Stimulated activated CD8-positive, alpha-beta memory T cell treated with anti-CD3 and anti-CD28 coated beads, Interleukin-4, amount 100 ng/mL, for 4 hours (primary cell): ENCODE measurements at regions not wholly inside any gene's neighbourhood (a gene's known extent, or its start where the extent isn't known, plus 50 kb on each side); places are given as distances from the start of the nearest gene placed in this dataset.

Source experiments
- DNase-seq, 2 donors: peaks; one replicate each; pipeline ENCODE4 v3.0.0-alpha.2; 2020; ENCODE audit warnings: low read depth in 2 of 2, low spot score in 1 of 2

DNA sequence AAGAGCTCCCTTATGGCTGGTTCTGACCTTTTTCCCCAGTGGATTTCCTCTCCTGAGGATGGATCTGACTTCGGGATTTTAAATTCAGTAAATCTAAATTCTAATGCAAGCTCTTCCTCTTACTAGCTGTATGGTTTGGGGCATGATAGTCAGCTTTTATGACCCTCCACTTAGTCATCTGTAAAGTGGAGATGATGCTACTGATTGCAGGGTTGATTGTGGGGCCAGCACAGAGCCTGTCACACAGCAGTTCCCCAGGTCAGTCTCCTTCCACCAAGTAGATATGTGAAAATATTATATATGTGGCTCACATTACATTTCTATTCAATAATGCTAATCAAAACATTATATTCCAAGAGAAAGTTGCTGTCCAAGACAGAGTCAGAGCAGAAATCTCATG is 141.3 kb upstream of the UBE2E1 start:
- no peak for DNase-seq

DNA sequence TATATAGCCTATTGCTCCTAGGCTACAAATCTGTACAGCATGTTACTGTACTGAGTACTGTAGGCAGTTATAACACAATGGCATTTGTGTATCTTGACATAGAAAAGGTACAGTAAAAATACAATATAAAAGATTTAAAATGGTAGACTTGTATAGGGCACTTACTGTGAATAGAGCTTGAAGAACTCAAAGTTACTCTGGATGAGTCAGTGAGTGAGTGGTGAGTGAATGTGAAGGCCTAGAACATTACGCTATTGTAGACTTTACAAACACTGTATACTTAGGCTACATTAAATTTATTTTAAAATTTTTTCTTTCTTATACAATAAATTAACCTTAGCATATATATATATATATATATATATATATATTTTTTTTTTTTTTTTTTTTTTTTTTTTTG is 140.0 kb upstream of the UBE2E1 start:
- no peak for DNase-seq

DNA sequence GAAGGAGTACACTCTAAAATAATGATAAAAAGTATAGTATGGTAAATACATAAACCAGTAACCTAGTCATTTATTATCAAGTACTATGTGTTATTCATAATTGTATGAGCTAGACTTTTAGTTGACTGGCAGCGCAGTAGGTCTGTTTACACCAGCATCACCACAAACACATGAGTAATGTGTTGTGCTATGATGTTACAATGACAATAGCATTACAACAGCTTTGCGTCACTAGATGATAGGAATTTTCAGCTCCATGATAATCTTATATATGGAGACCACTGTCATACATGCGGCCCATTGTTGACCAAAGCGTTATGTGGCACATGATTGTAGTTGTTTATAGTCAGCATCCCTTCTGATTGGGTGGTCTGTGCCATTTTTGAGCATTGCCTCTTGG is 138.9 kb upstream of the UBE2E1 start:
- no peak for DNase-seq

DNA sequence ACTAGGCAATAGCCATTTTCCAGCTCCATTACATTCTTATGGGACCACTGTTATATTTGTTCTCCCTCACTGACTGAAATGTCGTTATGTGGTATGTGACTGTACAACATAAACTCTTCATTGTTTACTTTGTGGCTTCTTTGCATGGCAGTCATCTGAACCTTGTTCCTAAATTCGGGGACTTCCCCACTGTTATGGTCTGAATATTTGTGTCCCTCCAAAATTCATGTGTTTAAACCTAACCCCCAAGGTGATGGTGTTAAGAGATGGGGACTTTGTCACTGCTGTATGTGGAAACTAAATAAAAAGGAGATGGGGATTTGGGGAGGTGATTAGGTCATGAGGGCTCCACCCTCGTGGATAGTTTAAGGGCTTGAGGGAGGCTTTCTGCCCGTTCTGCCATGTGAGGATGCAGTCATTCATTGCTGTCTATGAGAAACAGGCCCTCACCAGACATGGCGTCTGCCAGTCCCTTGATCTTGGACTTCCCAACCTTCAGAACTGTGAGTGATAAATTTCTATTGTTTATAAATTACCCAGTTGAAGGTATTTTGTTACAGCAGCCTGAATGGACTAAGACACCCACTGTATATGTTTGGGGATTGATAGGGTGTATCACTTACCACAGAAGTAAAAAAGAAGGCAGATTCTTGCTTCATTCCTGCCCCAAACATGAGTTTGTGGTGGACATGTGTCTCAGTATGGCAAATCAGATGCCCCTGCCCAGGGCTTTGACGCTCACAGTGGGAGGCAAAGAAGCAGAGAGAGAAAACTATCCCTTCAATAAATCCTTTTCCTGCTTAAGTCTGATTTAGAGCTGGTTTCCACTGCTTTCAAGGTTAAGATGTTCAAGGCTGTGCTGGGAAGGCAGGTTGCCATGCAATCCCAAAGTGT is 138.0 kb upstream of the UBE2E1 start:
- DNase-seq = no peak

DNA sequence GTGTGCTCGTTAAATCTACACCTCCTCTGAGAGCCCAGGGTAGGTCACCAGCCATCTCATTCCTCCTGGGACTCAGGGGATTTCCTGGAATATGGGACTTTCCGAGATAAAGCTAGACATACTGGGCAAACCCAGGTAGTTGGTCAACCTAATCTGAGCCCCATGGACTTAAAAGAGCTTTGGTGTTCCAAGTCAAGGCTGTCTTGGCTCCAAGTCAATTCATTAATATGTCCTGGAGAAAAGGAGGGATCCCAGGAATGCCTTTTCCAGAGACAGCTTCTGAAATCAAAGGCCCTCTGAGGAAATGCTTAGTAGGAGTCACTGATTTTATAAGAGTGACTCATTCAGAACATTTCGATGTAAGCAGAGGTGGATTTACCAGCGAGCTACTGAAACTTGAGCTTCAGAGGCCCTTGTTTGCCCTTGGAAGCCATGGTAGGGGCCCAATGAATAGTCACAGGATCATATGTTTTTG is 137.3 kb upstream of the UBE2E1 start:
- no peak for DNase-seq

DNA sequence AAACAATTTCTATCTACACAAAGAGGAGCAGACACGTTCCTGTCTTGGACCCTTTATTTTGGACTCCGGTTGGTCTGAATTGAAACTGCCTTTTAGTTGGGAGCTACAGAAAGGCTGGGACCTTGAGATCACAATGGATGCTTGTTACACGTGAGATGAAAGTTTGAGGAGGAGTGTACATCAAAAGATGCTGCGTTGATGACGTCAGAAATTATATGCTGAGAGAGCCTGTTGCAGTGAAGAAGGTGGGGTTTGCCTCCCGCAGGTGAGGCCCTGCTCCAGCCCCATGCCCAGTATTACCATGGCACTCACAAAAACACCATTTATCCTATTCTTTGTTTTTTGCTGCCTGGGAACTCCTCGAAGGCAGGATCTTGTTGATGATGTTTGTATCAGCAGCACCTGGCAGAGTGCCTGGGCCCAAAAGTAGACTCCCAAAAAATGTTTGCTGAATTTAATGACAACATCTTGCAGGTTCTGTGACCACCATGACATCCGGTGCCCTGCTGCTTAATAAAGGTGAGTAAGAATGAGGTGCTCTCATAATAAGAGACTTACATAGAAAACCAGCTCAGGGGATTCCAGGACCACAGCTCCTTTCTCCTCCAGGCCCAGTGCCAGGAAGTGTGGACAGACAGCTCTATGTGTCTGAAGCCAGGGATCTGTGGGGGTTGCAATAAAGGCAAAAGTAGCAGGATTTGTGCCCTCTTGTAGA is 136.1 kb upstream of the UBE2E1 start:
- no peak for DNase-seq

DNA sequence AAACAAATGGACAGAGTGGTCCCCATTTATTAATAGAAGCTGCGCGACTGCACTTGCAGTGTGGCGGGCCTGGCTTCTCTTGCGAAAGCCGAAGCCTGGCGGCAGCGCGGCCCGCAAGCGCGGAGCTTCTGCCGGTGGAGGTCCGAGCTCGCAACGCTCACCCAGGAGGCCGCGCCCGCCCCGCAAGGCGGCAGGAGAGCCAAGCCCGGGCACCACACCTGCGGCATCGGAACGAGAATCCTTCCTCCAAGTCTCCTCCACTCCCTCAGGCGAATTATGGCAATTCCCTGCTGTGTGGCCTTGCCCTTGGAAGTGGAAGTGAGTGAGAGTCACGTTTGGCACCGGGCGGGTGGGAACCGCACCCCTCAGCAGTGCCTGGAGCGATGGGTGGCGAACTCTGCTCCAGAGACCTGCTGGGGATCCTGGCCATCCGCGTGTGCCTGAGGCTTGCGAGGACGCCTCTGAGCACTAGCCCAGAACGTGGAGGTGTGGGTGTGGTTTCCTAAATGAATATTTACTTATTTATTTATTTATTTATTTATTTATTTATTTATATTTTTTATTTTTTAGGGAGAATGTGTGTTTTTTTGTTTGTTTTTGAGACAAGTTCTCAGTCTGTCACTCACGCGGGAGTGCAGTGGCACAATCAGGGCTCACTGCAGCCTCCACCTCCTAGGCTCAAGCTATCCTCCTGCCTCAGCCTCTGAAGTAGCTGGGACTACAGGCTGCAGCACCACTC is 133.7 kb upstream of the UBE2E1 start:
- no peak for DNase-seq

DNA sequence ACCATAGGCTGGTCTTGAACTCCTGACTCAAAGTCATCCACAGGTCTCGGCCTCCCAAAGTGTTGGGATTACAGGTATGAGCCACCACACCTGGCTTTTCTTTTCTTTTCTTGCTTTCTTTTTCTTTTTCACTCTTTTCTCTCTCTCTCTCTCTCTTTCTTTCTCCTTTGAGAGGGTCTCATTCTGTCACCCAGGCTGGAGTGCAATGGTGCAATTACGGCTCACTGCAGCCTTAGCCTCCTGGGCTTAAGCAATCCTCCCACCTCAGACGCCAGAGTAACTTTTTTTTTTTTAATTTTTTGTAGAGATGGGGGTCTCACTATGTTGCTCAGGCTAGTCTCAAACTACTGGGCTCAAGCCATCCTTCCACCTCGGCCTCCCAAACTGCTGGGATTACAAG is 133.1 kb upstream of the UBE2E1 start:
- DNase-seq = no peak

DNA sequence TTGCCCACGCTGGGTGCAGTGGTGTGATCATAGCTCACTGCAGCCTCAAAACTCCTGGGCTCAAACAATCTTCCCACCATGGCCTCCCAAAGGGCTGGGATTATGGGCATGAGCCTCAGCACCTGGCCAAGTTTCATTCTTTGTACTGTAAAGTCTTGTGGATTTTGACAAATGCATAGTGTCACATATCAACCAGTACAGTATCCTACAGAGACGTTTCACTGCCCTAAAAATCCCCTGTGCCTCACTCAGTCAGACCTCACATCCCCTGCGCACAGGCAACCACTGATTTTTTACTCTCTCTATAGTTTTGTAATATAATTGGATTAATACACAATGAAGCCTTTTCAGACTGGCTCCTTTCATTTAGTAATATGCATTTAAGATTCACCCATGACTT is 130.7 kb upstream of the UBE2E1 start:
- no peak for DNase-seq

DNA sequence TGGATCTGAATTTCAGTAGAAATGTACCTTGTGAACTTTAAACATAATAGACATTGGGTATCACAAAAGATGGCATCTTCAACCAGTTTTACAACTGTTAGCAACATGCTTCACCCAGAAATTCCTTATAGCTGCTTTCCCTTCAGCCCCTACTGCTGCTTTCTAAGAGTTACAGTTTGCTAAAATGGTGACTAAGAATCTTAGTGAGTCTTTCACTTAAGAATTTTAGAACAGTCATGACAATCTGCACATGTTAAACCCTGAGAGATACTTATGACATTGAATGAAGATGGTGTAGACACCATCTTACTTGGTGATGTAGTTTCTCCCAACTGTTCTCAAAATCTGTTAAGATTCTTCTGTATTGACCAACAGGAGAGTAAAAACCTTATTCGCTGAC is 129.7 kb upstream of the UBE2E1 start:
- DNase-seq = no peak

DNA sequence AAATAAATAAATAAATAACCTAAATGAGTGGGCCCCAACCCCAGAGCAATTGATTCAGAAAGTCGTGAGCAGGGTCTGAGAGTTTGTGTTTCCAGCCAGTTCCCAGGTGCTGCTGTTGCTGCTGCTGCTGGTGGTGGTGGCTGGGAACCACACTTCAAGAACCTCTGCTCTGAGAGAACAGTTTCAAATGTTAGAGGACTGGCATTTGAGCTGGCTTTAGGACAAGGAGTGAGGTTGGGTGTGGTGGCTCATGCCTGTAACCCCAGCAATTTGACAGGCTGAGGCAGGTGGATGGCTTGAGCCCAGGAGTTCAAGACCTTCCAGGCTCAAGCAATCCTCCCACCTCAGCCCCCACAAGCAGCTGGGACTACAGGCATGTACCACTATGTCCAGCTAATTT is 123.1 kb upstream of the UBE2E1 start:
- no peak for DNase-seq

DNA sequence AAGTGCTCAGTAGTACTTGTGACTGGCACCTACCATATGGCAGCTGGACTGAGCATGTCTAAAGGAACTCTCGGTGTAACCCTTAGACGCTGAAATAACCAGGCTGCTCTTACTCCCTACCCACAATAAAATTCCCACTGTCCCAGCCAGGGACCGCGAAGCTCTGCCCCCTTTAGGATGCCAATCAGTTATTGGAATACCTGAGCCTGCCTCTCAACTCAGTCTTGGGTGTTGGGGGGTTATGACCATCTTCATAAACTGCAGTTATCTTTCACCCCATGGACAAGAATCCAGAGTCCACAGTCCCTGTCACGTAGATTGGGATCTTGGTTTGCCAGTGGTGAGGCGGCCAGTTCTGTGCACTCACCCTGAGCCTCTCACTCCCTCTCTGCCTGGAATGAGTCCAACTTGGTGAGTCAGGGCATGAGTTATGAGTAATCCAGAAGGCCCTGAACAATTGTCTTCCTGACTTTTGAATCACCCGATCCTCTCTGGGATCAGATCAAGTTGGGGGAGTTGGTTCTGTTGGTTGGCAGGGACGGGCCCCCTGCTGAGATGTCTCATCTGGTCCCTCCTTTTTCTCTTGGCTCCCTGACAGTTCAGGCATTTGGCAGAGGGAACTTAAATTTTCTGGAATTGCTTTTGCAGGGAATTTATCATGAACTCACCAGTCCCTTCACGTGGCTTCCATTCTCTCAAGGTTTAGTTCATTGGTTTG is 120.1 kb upstream of the UBE2E1 start:
- DNase-seq = no peak

DNA sequence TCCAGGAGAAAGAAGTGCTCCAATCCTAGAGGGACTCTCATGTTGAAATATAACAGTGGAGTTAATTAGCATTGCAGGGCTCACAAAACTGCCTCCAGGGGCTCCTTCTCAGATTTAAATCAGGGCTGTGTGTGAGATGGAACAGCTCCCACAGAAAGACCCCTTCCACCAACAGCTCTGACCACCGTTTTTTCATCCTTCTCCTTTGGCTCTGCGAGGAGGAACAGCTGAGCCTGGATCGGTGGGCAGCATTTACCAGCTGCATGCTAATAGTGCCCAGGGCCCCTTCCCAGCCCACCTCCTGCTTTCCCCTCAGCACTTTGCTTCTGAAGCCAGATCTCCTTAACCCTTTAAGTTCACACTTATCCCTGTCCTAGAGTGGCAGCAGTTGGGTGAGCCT is 119.2 kb upstream of the UBE2E1 start:
- no peak for DNase-seq

DNA sequence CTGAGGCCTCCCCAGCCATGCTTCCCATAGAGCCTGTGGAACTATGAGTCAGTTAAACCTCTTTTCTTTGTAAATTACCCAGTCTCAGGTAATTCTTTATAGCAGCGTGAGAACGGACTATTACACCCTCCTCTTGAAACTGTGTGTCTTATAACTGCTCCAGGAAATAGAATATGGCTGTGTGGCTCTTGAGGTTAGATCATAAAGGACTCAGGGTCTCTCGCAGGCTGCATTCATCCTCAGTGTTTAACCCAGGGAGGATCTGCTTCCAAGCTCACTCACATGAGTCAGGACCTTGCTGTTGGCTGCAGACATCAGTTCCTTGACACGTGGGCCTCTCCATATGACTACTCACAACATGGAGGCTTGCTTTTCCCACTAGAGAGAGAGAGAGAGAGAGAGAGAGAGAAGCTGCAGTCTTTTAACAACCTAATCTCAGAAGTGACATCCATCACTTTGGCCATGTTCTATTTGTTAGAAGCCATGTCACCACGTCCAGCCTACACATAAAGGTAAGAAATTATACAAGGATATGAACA is 114.3 kb upstream of the UBE2E1 start:
- DNase-seq = no peak

DNA sequence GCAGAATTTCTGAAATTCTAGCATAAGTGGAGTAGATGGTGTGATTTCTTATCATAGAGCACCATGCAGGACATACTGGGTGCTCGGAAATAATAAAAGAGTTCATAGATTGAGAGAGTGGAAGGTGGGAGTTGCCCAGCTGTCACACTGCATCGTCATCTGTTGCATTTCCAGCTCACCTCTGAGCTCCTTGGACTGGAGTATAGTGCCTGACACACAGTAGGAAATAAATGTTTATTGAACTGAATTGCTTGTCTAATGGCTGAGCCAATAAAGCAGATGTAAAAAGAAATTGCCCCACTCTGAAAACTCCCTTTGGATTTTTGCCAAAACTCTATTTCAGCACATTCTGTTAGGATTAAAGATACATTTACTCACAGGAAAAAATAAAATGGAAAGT is 108.9 kb upstream of the UBE2E1 start:
- no peak for DNase-seq

DNA sequence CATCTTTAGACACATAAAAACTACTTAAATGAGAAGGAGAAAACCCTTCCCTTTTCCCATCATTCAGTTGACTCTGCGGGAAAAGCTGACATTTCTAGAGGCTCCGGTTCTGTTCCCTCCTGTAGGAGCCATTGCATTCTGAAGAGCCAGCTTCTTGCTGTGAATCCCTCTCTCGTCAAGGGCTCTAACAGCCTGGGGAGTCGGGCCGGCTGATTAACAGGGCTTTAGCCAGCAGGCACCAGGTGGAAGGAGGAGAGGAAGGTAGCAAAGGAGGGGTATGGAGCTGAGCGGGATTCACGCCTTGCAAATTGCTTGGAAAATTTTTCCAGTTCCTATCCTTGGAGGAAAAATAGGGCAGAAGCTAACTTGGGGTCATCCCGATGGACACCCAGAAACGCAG is 108.3 kb upstream of the UBE2E1 start:
- DNase-seq = no peak

DNA sequence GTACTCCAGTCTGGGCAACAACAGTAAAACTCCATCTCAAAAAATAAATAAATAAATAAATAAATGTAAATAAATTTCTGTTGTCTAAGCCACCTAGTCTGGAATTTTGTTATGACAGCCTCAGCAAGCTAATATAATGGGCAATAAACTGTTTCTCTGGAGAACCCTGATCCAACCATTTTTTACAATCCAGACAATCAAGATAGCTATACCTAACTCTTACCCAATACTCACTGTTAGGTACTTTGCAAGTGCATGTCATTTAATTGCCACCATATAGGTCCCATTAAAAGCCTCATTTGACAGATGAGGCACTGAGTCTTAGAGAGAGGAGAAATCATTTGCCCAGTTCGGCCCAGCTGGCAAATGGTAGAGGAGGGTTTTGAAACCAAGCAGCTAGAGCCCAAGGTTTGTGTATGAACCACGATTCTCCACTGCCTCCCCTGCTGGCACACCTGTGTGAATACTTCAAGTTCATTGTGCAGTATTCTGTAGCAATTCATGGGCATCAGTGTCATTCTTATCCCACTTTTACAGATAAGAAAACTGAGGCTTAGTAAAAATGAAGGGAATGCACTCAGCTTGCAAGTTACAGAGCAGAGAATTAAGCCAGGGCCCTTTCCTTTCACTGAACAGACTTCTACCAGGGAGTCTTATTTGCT is 107.0 kb upstream of the UBE2E1 start:
- DNase-seq = no peak

DNA sequence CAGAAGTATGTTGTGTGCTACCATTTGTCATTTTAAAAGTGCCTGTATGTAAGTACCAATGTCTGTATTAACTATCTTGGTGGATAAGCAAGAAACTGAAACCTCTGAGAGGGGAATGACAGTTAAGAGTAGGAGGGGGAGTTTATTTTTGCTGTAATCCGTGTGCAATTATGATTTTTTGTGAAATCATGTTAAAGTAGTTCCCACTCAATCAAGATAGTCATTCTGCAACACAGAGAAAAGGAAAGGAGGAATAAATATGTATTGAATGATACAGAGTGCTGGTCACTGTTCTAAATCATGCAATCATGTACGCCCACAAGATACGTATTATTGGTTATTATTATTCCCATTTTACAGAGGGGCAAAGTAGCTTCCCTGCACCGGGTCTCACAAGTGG is 105.1 kb upstream of the UBE2E1 start:
- DNase-seq = no peak

DNA sequence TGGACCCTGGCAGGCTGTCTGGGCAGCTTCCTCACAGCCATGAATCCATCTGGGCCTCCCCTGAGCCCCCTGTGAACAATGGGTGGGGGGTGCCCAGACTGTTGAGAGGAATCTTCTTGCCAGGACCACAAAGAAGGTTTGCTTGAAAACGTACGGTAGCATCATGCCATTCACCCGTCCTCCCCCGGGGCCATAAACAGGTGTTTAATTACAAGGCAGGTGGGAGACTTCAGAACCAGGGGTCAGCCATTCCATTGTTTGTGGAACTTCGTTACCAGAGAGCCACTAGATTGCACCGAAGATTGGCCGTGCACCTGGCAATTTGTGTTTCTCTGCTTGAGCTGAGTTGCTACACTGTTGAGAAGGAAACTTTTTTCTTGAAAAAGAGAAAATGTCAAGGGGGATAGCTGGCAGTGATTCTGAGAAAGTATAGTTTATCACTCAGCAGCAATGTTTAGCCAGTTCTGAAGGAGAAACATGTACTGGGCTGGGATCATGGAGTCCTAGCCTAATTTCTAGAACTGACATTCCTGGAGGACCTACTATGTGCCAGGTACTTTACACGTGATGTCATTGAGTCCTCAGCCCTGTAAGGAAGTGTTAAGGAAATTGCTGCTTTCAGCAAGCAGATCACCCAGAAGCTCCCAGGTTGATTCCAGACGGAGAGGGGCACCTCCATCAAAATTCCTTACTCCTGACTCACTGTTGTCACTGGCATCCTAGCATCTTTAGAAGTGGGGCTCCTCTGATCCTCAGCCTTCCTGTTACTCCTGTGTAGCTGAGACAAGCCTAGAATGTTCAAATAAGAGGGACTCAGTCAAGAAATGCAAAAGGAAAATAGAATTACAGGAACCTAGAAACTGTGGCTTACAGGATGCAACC is 103.8 kb upstream of the UBE2E1 start:
- DNase-seq = no peak
